H9 (cell line): ENCODE measurements at regions not wholly inside any gene's neighbourhood (a gene's known extent, or its start where the extent isn't known, plus 50 kb on each side); places are given as distances from the start of the nearest gene placed in this dataset.

ENCODE experiments used
- DNase-seq: peaks from one replicate; pipeline ENCODE4 v3.0.0-alpha.2; 2017
- H2AFZ ChIP-seq: one replicate; pipeline ENCODE4 v1.6.1; 2013; ENCODE audit warnings: mild to moderate bottlenecking, low read length, control low read depth, moderate library complexity
- H2AK5ac ChIP-seq: 2 replicates; pipeline ENCODE4 v1.6.1; 2013; ENCODE audit warnings: low read length, control low read depth, mixed read lengths; ENCODE audit not compliant: insufficient read length
- H2BK120ac ChIP-seq: one replicate; pipeline ENCODE4 v1.6.1; 2013; ENCODE audit warnings: low read depth, mild to moderate bottlenecking, low read length, control low read depth, inconsistent platforms; ENCODE audit not compliant: poor library complexity, severe bottlenecking
- H2BK12ac ChIP-seq: 2 replicates; pipeline ENCODE4 v1.6.1; 2013; ENCODE audit warnings: low read length, control low read depth, mixed read lengths, low read depth; ENCODE audit not compliant: insufficient read length
- H2BK15ac ChIP-seq: 2 replicates; pipeline ENCODE4 v1.6.1; 2013; ENCODE audit warnings: low read depth, low read length, control low read depth
- H2BK20ac ChIP-seq: one replicate; pipeline ENCODE4 v1.6.1; 2013; ENCODE audit warnings: low read depth, mild to moderate bottlenecking, low read length, control low read depth, inconsistent platforms; ENCODE audit not compliant: poor library complexity, severe bottlenecking
- H2BK5ac ChIP-seq: 2 replicates; pipeline ENCODE4 v1.6.1; 2013; ENCODE audit warnings: low read length, control low read depth, mixed read lengths; ENCODE audit not compliant: insufficient read length
- H3K14ac ChIP-seq: 2 replicates; pipeline ENCODE4 v1.6.1; 2013; ENCODE audit warnings: low read length, control low read depth; ENCODE audit not compliant: insufficient read depth
- H3K18ac ChIP-seq: 2 replicates; pipeline ENCODE4 v1.6.1; 2013; ENCODE audit warnings: low read depth, mild to moderate bottlenecking, mixed read lengths, low read length, control low read depth; ENCODE audit not compliant: insufficient read length
- H3K23ac ChIP-seq: 2 replicates; pipeline ENCODE4 v1.6.1; 2013; ENCODE audit warnings: low read length, control low read depth, mixed read lengths, low read depth; ENCODE audit not compliant: insufficient read length
- H3K23me2 ChIP-seq: 2 replicates; pipeline ENCODE4 v1.6.1; 2013; ENCODE audit warnings: low read depth, mild to moderate bottlenecking, mixed read lengths, low read length, control low read depth; ENCODE audit not compliant: insufficient read length, poor library complexity, severe bottlenecking
- H3K27ac ChIP-seq: 2 replicates; pipeline ENCODE4 v1.5.1; 2013; ENCODE audit warnings: low read length, control low read depth, mixed read lengths, low read depth; ENCODE audit not compliant: insufficient read length
- H3K27me3 ChIP-seq: 2 replicates; pipeline ENCODE4 v1.6.1; 2013; ENCODE audit warnings: low read length, control low read depth, inconsistent platforms; ENCODE audit not compliant: insufficient read depth
- H3K4ac ChIP-seq: 2 replicates; pipeline ENCODE4 v1.6.1; 2013; ENCODE audit warnings: low read depth, mild to moderate bottlenecking, control low read depth, inconsistent platforms, low read length, moderate library complexity
- H3K4me1 ChIP-seq: 2 replicates; pipeline ENCODE4 v1.6.1; 2013; ENCODE audit warnings: low read length, control low read depth, inconsistent platforms; ENCODE audit not compliant: insufficient read depth
- H3K4me2 ChIP-seq: 2 replicates; pipeline ENCODE4 v1.6.1; 2013; ENCODE audit warnings: low read length, control low read depth, mixed read lengths; ENCODE audit not compliant: insufficient read length, insufficient read depth
- H3K56ac ChIP-seq: 2 replicates; pipeline ENCODE4 v1.6.1; 2013; ENCODE audit warnings: low read depth, mild to moderate bottlenecking, mixed read lengths, low read length, control low read depth; ENCODE audit not compliant: insufficient read length
- H3K79me1 ChIP-seq: 2 replicates; pipeline ENCODE4 v1.6.1; 2013; ENCODE audit warnings: low read depth, mild to moderate bottlenecking, moderate library complexity, low read length, control low read depth, inconsistent platforms; ENCODE audit not compliant: insufficient read depth, poor library complexity, severe bottlenecking
- H3K79me2 ChIP-seq: 2 replicates; pipeline ENCODE4 v1.6.1; 2013; ENCODE audit warnings: low read length, control low read depth, inconsistent platforms; ENCODE audit not compliant: insufficient read depth
- H3K9ac ChIP-seq: 2 replicates; pipeline ENCODE4 v1.6.1; 2013; ENCODE audit warnings: low read length, control low read depth, mixed read lengths; ENCODE audit not compliant: insufficient read length; ENCODE audit errors: extremely low read depth
- H3K9me3 ChIP-seq: one replicate; pipeline ENCODE4 v1.6.1; 2013; ENCODE audit warnings: low read depth, low read length, inconsistent platforms; ENCODE audit not compliant: control insufficient read depth
- H3T11ph ChIP-seq: one replicate; pipeline ENCODE4 v1.6.1; 2013; ENCODE audit warnings: mild to moderate bottlenecking, low read length, control low read depth, inconsistent platforms
- H4K20me1 ChIP-seq: one replicate; pipeline ENCODE4 v1.6.1; 2013; ENCODE audit not compliant: control insufficient read depth, insufficient read length, insufficient read depth
- H4K5ac ChIP-seq: 2 replicates; pipeline ENCODE4 v1.6.1; 2013; ENCODE audit warnings: low read depth, mild to moderate bottlenecking, mixed read lengths, low read length, control low read depth; ENCODE audit not compliant: insufficient read length
- H4K8ac ChIP-seq: replicated peaks from 2 replicates; pipeline ENCODE4 v1.6.1; 2013; ENCODE audit warnings: low read length, control low read depth, mixed read lengths, low read depth; ENCODE audit not compliant: insufficient read length
- H4K91ac ChIP-seq: 2 replicates; pipeline ENCODE4 v1.6.1; 2013; ENCODE audit warnings: low read depth, mild to moderate bottlenecking, moderate library complexity, mixed read lengths, low read length, control low read depth; ENCODE audit not compliant: insufficient read length
- H3K27ac Mint-ChIP-seq, 3 experiments: 2 replicates in 2 of 3; 3 replicates in 1 of 3; pipeline ENCODE4 v1.8.0; 2020 to 2021; ENCODE audit warnings: mixed read lengths in 3 of 3, mild to moderate bottlenecking in 1 of 3, moderate library complexity in 1 of 3
- H3K27me3 Mint-ChIP-seq: 2 replicates; pipeline ENCODE4 v1.8.0; 2021; ENCODE audit warnings: low read depth, mild to moderate bottlenecking, moderate library complexity, mixed read lengths
- H3K36me3 Mint-ChIP-seq, 3 experiments: 2 replicates in 2 of 3; 3 replicates in 1 of 3; pipeline ENCODE4 v1.8.0; 2020 to 2021; ENCODE audit warnings: low read depth in 3 of 3, mixed read lengths in 3 of 3; ENCODE audit not compliant: insufficient read depth in 1 of 3
- H3K4me1 Mint-ChIP-seq, 2 experiments: 2 replicates each; pipeline ENCODE4 v1.8.0; 2020; ENCODE audit warnings: mixed read lengths in 2 of 2
- H3K4me3 Mint-ChIP-seq, 2 experiments: 2 replicates in 1 of 2; 3 replicates in 1 of 2; pipeline ENCODE4 v1.8.0; 2020 to 2021; ENCODE audit warnings: mild to moderate bottlenecking in 2 of 2, mixed read lengths in 2 of 2, moderate library complexity in 1 of 2
- H3K9me3 Mint-ChIP-seq, 2 experiments: 2 replicates in 1 of 2; 3 replicates in 1 of 2; pipeline ENCODE4 v1.8.0; 2020; ENCODE audit warnings: mild to moderate bottlenecking in 2 of 2, mixed read lengths in 2 of 2, moderate library complexity in 1 of 2
- CTCF ChIP-seq: fragments of 200-600 bp; sonication (generic); conservative IDR thresholded peaks from 3 replicates; pipeline ENCODE4 v1.8.0; 2021; ENCODE audit warnings: antibody characterized with exemption, mild to moderate bottlenecking
- WGBS: extraction: QIAGEN DNeasy Blood & Tissue Kit; methylation state at CpG from one replicate; pipeline ENCODE4 v1.1.7; 2013; ENCODE audit warnings: missing lambda C conversion rate, low lambda C conversion rate, mixed read lengths; ENCODE audit not compliant: insufficient read length; ENCODE audit errors: extremely low coverage; 5-methylcytosine and 5-hydroxymethylcytosine counted together

DNA sequence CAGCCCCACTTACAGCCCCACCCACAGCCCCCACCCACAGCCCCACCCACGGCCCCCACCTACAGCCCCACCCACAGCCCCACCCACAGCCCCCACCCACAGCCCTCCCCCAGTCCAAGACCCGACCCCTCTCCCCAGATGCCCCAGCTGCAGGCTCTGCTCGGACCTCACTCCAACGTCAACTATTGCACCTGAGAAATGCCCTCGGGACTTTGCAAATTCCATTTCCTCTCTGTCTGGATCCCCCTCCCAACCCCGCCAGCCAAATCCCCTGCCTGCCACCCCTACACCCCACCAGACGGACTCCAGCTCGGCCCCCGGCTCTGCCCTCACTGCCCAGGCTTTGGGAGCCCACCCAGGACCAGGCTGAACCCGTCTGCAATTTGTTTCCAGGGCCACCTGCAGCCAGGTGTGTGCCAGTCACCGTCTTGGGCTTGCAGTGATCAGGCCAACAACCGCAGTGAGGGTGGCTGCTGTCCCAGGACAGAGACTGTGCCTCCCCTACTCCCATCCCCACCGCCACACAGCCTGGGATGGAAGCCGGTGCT, 662.8 kb downstream of the BRD1 start:
- Histone ChIP-seq H3K79me1 (no peaks in the 10 kb centered on the region), H3K4ac (no peak overlapping the region), H3K18ac (no peak overlapping the region), H2BK120ac (no peak overlapping the region), H4K5ac (no peak overlapping the region), H3K23me2 (no peaks in the 10 kb centered on the region), H3K23ac (no peak overlapping the region), H2BK5ac (no peak overlapping the region), H2BK20ac (no peak overlapping the region), H3K56ac (no peak overlapping the region), H2BK12ac (no peak overlapping the region), H3K4me2 (no peak overlapping the region), H4K20me1 (no peaks in the 10 kb centered on the region), H4K8ac (no peak overlapping the region), H3K9ac (no peak overlapping the region), H3K9me3 (no peaks in the 10 kb centered on the region), H2AFZ (no peak overlapping the region), H2BK15ac (no peak overlapping the region), H4K91ac (no peak overlapping the region), H3K14ac (peak overlapping the region; percentile 31; the same call in 1 of the 2 replicates), H3K4me1 (no peaks in the 10 kb centered on the region), H3K27me3 (no peaks in the 10 kb centered on the region), H2AK5ac (no peak overlapping the region), H3K27ac (no peak overlapping the region), H3K79me2 (no peaks in the 10 kb centered on the region), H3T11ph (no peak overlapping the region)
- H3K4me3 Mint-ChIP-seq = no peak overlapping the region
- no peak for DNase-seq
- no peak for TF ChIP-seq CTCF
- no CpG with 5 or more reads among the region's 14 CpGs for WGBS
- no peaks in the 10 kb centered on the region; a peak in 2 of 5 replicates for H3K9me3 Mint-ChIP-seq
- no peak overlapping the region for H3K27ac Mint-ChIP-seq
- no peaks in the 10 kb centered on the region for H3K4me1 Mint-ChIP-seq
- H3K36me3 Mint-ChIP-seq = no peaks in the 10 kb centered on the region
- H3K27me3 Mint-ChIP-seq = no peaks in the 10 kb centered on the region; the same call in none of the 2 replicates
